Loucy (cell line): ENCODE measurements at regions not wholly inside any gene's neighbourhood (a gene's known extent, or its start where the extent isn't known, plus 50 kb on each side); places are given as distances from the start of the nearest gene placed in this dataset.

Experiments
- CTCF ChIP-seq: fragments of 200-600 bp; sonication (generic); conservative IDR thresholded peaks from 2 replicates; pipeline ENCODE4 v1.5.1; 2014; ENCODE audit warnings: mild to moderate bottlenecking, antibody characterized with exemption, low read length
- EZH2phosphoT487 ChIP-seq: fragments of 200-600 bp; IDR thresholded peaks from 2 replicates; pipeline ENCODE4 v1.6.1; 2018; ENCODE audit warnings: antibody characterized with exemption, mild to moderate bottlenecking, moderate library complexity, borderline replicate concordance

DNA sequence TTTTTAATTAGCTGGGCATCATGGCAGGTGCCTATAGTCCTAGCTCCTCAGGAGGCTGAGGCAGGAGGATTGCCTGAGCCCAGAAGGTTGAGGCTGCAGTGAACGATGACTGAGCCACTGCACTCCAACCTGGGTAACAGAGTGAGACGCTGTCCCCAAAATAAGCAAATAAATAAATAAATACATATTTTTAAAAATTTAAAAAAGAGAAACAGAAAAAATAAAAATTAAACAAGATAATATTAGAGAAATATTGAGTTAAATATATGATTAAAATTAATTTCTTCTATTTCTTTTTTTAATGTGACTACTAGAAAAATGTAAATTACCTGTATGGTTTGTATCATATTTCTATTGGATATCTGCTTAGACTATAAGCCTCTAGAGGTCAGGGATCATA is 59.3 kb upstream of the ATP1A1 start:
- TF ChIP-seq CTCF = no peak
- TF ChIP-seq EZH2phosphoT487 = no peak
